MV-4-11 (cell line): ENCODE measurements at regions not wholly inside any gene's neighbourhood (a gene's known extent, or its start where the extent isn't known, plus 50 kb on each side); places are given as distances from the start of the nearest gene placed in this dataset.

Source experiments
- DNase-seq: peaks from one replicate; lab custom pipeline; 2025; lab: John Stamatoyannopoulos, UW

DNA sequence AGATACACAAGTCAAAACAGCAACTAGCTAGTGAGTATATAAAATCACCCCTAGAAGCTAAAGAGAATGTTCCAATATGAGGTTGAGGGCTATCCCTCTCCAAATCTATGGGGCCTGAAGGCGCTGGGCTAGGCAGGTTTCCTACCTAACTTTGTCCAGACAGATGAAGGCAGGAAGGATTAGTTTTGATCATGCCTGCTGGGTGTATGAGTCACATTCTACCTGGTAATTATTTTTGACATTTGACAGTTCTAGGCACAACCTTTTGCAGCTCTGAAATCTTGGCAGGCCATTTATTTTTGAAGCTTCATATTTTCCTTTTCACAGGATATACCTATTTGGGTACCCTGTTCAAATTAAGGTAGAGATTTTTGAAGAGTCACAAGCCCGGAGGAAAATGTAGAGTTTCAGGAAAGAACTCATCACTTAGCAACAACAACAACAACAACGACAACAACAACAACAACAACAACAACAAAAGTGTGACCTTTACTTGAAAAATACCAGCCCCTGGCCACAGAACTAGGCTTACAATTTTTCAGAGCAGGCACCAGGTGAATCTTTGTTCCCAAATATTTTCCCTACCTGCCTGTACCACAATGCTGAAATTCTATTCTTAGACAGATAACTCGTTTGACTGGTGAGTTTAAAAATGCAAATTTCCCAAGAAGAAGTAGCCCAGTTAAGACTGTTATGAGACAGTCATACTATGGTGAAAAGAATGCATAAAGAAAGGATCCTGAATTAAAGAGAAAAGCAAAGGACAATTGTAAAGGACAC, 175.5 kb upstream of the TUT7 start:
- DNase-seq, result no peak

DNA sequence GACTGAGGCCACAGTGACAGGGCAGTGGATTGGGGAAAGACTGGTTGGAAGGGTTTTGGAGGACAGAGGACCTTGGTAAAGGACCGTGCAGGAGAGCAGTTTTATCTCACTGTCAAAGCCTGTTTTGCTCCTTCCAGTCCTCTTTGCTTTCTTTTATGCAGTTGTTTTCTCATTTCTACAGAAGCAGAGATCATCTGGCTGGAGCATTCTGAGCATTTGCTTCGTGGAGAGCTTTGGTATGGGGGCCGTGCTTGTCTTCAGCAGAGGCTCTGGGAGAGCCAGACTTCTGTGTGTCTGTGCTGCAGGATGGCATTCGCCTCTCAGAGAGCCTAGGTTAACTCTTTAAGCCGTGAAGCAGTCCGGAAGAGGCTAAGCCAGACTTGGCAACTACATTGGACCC, 171.8 kb upstream of the TUT7 start:
- no peak for DNase-seq

DNA sequence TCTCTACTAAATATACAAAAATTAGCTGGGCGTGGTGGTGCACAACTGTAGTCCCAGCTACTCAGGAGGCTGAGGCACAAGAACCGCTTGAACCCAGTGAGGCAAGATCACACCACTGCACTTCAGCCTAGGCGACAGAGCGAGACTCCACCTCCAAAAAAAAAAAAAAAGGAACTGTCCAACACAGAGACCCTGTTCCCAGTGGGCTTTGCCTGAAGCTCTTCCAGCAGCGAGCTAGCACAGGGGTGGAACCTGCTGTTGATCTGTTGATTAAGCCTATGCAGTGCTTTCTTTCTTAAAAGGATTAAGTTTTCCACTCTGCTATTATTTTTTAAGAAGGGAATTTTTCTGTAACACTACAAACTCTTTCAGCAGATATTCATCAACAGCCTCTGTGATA, 171.0 kb upstream of the TUT7 start:
- DNase-seq, result no peak

DNA sequence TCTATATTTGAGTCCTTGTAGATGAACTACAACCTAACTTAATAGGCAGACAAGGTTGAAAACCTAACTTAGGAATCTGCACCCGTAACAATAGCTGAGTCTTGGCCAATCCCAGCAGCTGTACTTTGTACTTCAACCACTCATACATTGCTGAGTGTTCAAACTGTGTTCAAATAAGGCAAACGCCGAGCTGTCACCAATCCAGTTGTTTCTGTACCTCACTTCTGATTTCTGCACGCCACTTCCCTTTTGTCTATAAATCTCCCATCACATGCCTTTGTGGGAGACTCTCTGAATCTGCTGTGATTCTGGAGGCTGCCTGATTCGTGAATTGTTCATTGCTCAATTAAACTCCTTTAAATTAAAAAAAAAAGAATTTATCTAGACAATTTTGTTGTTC, 167.8 kb upstream of the TUT7 start:
- peak; percentile 30 for DNase-seq

GRCh38 chr9:86521322-86521721, 167.1 kb upstream of the TUT7 start:
- no peak for DNase-seq

DNA sequence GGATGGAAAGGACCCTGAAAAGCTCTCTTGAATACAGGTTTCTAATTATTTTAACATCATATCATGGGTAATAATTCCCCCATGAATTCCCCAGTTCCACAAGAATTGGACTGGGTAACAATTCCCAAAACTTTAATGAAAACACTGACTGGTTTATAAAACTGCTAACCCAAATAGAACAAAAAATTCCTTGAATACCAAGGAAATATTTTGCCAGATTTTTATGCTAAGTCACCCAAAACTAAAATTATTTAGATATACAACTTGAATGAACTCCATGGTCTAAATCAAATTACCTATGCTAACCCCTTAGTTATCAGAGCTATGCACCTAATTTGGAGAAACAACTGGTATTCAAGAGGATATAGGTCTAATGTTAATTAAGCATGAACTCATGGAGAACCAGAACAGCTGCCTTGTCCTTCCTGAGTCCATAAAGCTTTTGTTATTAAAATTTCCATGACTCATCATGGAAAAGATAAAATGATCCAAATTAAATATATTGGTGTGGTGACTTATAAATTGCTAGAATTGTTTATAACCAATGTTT, 164.9 kb upstream of the TUT7 start:
- no peak for DNase-seq

DNA sequence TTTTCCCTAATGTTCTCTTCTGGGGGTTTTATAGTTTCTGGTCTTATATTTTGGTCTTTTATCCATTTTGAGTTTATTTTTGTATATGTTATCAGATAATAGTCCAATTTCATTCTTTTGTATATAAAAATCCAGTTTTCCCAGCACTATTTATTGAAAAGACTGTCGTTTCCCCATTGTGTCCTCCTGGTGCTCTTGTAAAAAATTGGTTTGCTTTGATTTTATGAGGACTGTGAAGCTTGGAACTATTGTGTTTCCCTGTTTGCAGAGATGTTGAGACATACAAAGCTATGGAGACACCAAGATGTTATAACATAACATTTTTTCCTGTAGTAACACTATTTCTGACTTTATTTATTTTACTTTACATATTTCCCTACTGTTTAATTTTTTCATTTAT, 163.3 kb upstream of the TUT7 start:
- no peak for DNase-seq

- no peak for DNase-seq
These were observed 162.4 kb upstream of the TUT7 start for GRCh38 chr9:86516564-86516963.

GRCh38 chr9:86515221-86515620, 161.0 kb upstream of the TUT7 start:
- DNase-seq, result no peak

DNA sequence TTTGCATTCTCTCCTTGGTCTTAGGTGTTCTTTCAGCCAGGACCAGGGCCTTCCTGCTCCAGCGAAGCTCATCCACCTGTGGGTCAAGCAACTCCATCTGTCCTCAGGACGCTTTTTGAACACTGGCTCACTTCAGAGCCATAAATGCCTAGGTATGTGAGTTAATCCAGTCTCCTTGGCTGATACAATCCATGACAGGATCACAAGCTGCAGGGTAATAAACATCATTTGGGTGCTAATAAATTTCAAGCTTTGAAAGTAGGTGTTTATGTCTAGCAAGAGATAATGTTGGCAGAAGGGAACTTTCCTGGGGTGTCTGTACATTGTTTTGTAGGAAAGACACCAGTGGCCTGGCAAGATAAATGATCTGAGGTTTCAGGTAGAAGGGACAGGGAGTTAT, 159.2 kb upstream of the TUT7 start:
- DNase-seq, result no peak

DNA sequence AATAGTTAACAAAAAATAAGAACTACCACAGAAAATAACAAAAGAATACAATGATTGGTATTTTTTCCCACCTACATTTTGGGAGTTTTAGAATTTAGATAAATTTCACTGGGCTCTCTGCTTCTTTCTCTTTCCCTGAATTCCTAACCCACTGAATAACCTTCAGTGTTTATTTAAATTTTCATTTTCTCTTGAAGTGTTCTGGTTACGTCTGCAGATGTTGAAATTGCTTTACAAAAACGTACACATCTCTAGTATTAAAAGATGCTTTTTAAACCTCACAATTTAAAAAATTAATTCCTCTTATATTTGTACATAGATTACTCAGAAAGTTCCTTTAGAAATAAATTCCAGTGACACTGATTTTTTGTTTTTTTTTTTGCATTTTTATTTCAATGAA, 158.7 kb upstream of the TUT7 start:
- no peak for DNase-seq

GRCh38 chr9:86511614-86512360, 157.6 kb upstream of the TUT7 start:
- no peak for DNase-seq

- no peak for DNase-seq
These were observed 154.1 kb upstream of the TUT7 start for GRCh38 chr9:86508208-86508903.

DNA sequence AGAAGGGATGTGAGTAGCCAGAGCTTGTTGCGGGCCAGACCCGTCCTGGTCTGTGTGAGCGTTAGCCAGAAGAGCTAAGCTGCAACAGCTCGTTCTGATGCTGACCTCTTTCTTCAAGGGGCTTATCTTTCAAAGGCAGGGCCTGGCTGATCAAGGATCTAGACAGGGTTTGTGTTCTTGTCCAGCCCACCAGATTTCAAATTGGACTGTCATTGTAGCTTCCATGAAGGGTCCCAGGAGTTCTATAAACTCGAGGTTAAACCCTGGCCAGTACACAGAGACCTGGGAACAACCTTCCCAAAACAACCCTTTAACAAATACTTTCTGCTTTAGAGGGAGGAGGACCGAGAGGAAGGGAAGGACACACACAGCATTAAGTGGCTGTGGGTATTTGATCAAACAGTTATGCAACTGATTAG, 153.0 kb upstream of the TUT7 start:
- no peak for DNase-seq

DNA sequence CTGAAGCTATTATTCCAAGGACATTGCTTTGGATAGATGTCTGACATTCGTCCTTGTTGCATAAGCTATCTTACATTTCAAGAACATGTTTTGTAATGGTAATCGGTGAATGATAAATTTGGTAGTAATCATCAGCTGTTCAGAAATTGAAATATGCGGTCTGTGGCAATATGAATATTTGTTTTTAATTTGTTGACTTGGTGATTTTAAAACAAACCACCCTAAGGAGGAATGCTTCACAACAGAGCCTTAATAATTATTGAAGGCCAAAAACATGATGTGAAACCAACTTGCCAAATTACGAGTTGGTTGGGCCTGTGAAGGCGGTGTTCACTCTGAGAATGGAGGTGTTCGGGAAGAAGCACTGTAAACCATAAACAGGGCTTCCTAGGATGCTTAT, 149.7 kb upstream of the TUT7 start:
- DNase-seq, result no peak

- no peak for DNase-seq
These were observed 149.1 kb upstream of the TUT7 start for GRCh38 chr9:86503314-86503713.

DNA sequence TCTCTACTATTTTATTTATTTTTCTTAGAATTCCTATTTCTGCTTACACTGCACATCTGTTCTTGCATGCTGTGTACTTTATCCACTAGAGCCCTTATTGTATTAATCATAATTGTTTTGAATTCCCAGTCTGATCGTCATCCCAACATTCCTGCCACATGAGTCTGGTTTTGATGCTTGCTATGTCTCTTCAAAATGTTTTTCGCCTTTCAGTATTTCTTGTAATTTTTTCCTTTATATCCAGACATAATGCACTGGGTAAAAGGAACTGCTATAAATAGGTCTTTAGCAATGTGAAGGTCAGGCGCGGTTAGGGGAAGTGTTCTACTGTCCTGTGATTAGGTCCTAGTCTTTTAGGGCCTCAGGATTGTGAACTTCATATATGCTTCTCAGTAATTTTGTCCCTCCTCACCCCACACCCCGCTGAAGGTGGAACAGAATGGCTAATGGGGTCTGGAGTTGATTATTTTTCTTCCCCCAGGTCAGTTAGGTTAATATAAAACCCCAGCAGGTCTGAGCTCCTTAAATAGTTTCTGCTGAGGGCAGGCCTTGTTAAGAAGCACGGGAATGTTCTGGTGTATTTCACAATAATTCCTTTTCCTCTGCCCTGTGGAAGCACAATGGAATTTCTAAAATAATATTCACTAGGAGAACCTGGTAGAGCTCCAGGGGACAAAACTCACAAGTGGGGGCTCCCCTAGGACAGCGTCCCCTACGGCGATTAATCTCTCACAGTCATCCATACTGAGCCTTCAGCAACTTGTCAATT, 146.6 kb upstream of the TUT7 start:
- DNase-seq, result no peak

- no peak for DNase-seq
These were observed 145.8 kb upstream of the TUT7 start for GRCh38 chr9:86500031-86500430.

- DNase-seq, result no peak
These were observed 140.5 kb upstream of the TUT7 start for GRCh38 chr9:86494644-86495111.

GRCh38 chr9:86491468-86492266, 137.5 kb upstream of the TUT7 start:
- no peak for DNase-seq

DNA sequence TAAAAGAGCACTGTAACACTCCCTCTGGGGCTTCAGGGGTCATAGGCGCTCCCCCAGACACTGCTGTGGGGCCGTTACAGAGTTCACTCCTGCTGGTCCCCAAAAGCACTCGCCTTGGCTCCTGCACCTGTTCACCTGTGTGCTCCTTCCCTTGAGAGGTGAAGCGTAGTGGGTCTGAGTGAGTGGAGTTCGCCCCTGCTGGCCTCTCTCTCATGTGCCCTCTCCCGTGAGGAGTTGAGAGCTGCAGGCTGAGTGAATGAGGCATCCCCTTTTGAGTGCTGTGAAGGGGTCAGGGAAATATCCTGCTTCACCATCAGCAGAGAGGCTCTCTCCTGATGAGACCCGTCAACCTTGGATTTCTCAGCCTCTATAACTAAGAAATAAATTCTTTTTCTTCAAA, 134.6 kb upstream of the TUT7 start:
- no peak for DNase-seq
